ENCODE measurements at regions not wholly inside any gene's neighbourhood (a gene's known extent, or its start where the extent isn't known, plus 50 kb on each side); places are given as distances from the start of the nearest gene placed in this dataset.

DNA sequence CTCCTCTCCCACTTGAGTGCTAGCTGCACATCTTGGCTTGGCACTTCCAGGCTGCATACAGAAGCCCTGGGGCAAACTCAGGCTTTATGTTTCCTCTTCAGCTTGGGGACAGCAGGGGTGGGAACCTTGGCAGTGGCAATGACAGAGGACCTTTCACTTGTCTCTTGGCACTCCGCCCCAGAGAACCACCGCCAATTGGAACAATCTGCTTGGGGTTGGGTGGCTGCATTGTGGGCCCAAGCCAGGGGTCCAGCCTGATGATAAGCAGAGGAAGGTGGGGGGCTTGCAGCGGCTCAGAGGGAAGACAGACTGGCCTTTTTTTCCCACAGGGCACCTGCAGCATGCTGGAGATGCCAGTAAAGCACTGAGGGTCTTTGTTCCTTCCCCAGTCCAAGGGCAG is 179.0 kb upstream of the NMUR2 start:
- TF ChIP-seq ZFP3 (CRISPR knock-in tag; IDR thresholded peaks at IDR 0.05) (no peak), TCF4 (CRISPR knock-in tag; IDR thresholded peaks at IDR 0.05; ENCODE audit: borderline replicate concordance) (no peak)
